GM21528 (cell line): ENCODE measurements at regions not wholly inside any gene's neighbourhood (a gene's known extent, or its start where the extent isn't known, plus 50 kb on each side); places are given as distances from the start of the nearest gene placed in this dataset.

Source experiments
- ATAC-seq: cut with Tn5 transposase; IDR thresholded peaks from one replicate; pipeline ENCODE4 v1.9.1; 2021; ENCODE audit warnings: mild to moderate bottlenecking, moderate library complexity; ENCODE audit not compliant: unreplicated experiment, low FRiP score

DNA sequence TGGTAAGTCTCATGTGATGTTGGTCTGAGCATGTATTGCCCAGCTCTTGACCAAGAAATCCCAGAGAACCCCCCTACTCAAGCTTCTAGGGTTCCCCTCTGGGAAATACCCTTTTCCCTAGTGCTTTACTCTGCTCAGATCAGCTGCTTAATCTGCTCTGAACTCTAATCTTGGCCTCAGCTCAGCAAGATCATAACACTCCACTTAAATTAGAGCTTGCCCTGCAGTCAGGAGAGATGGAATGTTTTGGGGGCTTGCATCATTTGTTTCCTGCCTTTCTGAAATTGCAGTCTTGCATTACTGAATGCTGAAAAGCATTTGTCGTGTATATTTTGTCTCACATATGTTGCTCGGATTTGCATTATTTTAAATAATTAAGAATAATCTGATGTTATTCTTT, 1153.6 kb downstream of the FSTL5 start:
- no peak for ATAC-seq
